GM18873 (cell line): ENCODE measurements at regions not wholly inside any gene's neighbourhood (a gene's known extent, or its start where the extent isn't known, plus 50 kb on each side); places are given as distances from the start of the nearest gene placed in this dataset.

Experiments
- ATAC-seq: cut with Tn5 transposase; IDR thresholded peaks from one replicate; pipeline ENCODE4 v1.9.1; 2021; ENCODE audit warnings: mild to moderate bottlenecking, moderate library complexity, moderate number of reproducible peaks; ENCODE audit not compliant: unreplicated experiment, low FRiP score

DNA sequence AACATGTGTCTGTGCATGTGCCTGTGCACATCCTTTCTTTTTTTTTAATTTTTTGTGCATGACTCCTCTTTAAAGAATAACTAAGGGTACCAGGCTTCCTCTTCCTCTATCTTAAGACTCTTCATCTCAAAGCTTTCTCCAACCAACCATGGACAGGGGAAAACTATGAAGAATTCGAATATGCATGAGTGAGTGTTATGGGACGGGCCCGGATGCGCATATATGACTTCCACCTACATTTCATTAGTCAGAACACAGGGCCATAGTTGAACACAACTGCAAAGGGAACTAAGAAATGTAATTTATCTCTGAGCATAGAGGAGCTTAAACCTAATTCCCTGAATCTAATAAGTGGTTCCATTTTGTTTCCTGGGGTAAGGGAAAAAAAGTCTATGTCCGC is 270.3 kb upstream of the SORCS1 start:
- no peak for ATAC-seq

DNA sequence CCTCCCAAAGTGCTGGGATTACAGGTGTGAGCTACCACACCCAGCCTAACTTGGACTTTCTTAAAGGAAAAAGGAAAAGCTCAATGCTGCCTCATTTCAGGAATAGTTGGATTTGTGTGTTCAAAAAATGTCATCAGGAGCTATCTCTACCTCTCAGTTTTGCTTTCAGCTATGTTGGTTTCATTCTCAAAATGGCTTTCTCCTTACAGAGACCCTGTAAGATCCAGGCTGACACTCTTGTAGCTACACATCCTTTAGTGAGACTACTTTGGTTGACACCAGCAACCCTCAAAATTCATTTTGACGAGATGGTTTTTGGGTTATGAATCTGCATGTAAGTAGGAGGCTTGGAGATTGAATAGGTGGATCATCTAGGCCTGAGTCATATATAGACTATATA is 269.7 kb upstream of the SORCS1 start:
- ATAC-seq = no peak

DNA sequence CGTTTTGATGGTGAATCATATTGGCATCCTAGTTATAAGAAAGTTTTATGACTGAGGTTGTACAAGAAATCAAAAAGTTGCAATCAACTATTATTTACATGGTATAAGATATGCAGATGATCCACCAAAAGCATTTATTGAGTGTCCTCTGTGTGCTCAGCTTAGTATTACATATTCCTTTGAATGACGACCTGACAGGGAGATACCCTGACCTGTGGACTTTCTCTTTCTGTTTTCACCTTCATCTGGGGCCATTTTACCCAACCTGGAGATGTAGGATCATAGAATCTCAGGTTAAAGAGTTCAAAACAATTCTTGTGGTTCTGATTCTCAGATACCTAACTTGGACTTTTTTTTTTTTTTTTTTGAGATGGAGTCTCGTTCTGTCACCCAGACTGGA is 269.1 kb upstream of the SORCS1 start:
- no peak for ATAC-seq

DNA sequence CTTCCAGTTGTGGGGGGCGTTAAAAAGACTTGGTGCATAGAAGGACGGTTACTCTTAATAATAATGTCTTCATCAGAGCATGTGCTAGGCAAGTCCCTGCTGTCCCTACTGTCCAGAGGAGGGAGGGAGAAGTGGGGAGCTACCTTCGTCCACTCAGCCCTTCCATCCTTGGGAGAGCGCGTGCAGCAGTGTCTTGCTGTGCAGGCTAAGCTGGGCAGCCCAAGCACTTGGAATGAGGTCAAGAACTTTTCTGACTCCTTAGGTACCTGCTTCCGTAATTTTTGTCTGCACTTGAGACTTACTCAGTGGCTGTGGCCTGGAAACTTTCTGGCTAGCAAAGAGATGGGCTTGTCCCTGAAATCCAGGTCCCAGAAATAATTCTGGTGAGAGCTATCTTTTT is 265.9 kb upstream of the SORCS1 start:
- ATAC-seq = no peak

DNA sequence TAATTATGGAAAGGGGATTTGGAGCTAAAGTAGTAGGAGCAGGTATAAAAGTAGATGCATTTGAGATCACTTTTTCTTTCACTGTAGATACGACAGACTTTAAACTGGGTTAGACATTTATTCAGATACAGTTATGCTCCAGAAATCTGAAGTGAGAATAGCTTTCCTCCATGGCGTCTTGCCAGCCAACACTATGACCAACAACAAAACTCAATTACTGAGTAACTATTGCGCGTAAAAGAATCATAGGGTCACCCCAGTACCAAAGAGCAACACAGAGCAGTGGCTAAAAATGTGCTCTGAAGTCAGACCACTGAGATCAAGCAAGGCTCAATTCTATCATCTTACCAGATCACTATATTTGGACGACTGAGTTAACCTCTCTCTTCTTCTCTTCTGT is 262.5 kb upstream of the SORCS1 start:
- no peak for ATAC-seq

DNA sequence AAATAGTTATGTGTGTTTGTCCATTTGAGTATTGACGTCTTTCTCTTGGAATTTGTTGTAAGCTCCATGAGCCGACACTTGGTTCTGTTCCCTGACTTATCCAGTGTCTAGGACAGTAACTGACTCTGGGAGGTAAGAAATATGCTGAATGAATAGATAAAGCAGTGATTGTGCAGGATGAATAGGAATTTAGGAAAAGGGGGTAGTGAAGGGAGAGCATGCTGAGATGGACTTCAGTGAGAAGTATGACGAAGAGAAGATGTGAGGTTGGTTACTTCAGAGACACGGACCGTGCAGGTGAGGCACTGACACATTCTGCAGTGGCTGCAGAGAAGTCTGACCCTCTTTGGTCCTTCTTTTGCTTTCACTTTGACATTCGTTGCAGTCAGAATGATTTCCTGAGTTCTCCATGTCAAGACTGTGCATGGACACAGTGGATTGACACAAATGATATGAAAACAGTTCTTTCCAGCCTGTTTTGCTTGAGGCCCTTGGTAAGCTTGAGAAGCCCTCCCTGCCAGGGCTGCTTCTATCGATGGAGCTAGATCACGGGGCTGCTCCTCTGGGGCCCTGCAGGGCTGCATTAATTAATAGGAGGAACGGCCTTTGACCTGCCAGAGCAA is 261.5 kb upstream of the SORCS1 start:
- no peak for ATAC-seq

DNA sequence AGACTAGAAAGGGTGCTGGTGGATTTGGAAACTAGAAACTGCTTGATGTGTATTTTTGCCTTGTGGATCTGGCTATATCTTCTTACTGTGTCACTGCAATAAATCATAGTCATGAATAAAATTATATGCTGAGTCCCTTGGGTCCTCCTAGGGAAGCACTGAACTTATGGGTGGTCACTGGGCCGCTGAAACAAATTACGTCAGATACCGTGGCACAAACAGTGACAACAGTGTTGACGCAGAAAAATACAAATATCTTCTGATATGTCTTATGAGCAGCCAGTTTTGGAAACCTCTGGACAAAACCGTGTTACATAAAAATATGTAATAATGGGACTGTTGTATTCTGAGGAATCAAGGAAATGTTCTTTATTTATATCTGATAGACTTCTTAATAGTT is 260.1 kb upstream of the SORCS1 start:
- no peak for ATAC-seq

DNA sequence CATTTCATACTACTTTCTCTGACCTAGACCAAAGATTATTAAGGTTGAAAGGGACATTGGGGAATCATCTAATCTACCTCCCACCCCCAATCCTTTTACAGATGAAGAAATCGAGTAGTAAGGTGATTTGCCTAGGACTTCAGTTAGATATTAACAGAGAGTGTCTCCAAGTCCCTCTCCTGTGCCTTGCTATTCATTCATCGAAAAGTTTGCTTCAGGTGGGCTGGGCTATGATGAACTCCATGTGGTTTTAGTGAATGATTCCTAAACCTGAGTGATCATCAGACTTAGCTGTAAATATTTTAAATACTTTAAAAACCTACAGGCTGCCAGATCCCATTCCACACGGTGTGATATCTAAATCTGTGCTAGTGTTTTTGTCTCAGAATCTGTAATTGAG is 259.4 kb upstream of the SORCS1 start:
- ATAC-seq = no peak

DNA sequence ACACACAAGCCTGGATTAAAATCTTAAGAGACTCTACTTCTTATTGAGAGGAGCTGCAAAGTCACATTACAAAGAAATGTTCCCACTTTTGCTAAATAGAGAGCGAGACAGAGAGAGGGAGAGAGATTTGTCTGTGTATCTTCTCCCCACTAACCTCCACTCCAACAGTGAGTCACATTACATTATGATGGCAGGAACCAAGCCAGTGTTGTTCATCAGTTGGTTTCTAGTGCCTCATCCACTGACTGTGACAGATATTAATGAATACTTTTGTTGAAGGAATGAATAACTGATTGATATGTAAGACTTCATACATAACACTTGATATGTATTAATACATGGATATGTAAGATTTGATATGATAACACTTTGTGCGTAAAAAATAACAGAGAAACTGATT is 258.2 kb upstream of the SORCS1 start:
- ATAC-seq = no peak

DNA sequence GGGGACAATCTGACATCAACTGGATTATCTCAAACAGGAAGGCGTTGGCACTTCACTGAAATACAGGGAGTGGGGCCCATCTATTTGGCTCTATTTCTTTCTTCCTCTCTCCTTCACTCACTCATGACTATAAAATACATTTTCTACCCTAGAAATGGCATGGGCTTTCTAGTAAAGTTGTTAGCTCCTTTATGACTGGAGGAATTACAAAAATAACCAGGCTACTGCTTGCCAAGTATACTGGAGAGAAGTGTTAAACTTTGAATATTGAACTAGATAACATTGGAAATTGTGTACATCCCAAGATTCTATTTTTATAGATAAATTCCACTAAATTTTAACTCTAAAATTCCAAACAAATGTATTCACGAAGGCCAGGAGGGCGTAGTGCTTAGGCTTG is 255.7 kb upstream of the SORCS1 start:
- no peak for ATAC-seq

DNA sequence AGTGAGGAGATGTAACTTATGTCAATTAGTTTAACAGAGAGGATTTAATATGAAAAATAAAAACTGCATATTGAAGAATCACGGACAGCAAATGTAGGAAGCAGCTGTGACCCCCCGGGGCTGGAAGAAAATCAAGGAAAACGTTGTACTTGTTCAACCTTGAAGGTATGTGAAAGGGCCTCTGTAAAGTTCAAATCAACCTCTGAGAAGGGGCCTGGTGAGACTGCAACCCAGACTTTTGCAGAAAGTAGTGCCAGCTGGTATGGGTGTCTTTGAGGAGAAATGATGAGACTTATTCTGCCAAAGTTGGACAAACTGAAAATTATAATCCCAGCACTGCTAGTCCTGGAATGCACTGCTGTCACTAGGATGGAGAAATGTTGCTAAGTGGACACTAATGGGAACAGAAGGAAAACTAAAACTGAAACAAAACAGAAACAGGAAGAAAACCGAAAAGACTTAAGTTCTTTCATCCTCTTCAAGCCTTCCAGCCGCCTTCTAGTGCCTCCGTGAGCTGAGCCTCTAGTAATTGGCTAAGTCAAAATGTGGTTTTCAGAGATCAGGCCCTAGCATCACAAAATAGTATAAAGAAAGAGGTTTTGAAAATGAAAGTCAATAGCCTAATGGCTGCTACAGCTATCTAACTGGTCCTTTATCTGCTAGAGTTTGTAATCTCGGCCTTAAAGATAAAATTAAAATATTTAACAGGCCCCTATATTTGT is 253.7 kb upstream of the SORCS1 start:
- ATAC-seq = no peak

DNA sequence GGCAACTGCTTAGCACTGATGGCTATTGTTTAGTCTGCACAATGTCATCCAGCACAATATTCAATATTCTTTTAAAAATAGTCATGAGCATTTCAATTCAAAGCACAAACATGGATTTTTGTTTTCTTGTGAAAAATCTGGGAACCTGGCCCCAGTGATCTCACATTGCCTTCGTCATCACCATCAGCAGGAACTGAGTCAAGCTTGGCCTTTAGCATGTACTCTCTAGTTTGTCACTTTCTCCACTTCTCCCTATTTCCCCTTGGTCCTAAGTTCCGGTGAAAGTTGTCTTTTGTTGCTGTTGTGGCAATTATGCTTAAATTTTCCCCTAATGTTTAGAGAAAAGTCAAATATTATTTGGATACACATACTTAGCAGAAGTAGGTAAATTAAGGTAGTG is 252.9 kb upstream of the SORCS1 start:
- ATAC-seq = no peak

DNA sequence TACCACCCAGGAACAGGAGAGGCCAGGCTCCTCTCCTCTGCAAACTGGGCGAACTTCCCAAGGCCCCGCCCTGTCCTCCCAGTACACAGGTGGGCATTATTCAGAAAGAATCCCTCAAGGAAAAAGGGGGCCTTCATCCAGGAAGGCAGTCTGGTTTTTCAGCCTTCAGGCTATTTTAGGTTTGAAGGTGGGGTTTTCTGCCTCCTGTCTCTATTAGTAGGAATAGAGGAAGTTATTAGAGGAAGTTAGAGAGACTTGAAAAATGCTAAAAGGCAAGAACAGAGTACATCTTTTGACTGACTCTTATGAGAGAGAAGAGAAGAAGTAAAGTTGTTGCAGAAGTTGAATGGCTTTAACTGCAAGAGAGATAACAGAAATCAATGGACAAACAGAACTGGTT is 250.9 kb upstream of the SORCS1 start:
- no peak for ATAC-seq

DNA sequence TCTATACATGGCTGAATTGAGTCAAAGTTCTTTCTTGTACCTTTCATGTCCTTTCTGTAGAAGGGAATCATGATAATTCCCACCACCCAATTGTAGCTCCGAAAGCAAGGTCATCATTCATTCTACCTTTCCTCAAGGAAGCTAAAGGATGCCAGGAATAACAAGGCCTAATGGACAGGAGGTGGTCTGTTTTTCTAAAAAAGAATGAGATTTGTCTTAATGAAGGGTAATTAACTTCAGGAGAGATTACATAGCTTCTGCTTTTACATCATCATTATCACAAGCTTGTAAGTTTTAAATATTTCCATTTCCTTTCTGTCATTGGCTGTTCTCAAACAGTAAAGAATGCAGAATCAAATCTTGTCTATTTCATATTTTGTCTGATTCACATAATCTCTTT is 249.5 kb upstream of the SORCS1 start:
- no peak for ATAC-seq

DNA sequence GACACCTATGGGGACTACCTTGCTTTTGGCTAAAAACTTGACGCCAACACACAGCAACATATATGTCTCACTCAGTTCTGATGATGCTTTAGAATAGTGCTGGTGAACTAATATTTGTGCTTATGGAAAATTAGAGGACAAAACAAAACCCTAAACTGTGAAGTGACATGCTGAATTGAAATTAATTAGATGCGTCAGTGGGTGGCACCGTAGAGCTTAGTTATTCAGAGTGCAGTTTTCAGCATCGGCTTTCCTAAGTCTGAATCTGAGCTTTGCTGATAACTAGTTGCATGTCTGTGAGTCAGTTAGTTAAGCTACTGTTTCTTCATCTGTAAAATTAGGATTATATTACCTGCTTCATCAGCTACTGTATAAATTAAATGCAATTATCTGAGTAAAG is 245.0 kb upstream of the SORCS1 start:
- ATAC-seq = no peak

DNA sequence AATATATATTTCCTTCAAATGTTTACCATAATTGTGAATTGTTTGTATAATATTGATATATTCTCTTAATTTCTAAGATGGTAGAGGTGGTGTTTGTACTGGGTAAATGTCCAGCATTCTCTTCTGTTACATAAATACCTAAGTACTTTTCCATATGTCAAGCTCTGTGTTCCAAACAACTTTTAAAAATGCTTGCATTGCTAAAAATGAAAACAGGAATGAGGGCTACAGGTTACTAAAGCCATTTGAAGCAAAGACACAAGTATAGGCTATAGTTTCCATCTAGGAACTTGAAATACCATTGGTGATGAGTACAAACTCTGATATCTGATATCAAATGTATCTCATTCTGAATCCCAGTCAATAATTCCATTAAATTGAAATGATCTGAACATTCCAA is 233.6 kb upstream of the SORCS1 start:
- no peak for ATAC-seq

DNA sequence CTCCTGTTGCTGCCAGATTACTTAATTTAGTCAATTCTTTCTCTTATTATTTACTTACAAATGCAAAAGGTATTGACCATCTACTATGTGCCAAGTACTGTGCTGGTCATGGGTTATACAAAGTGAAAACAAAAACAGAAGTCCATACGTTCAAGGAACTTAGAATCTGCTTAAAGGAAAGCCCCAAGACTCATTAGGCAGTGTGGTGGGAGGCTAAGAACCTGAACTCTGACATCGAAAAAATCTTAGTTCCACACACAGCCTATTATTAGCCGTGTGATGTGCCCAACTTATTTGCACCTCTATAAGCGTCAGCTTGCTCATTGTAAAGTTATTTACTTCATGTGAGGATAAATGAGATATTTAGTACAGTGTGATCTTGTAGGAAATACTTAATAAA is 227.4 kb upstream of the SORCS1 start:
- ATAC-seq = no peak

DNA sequence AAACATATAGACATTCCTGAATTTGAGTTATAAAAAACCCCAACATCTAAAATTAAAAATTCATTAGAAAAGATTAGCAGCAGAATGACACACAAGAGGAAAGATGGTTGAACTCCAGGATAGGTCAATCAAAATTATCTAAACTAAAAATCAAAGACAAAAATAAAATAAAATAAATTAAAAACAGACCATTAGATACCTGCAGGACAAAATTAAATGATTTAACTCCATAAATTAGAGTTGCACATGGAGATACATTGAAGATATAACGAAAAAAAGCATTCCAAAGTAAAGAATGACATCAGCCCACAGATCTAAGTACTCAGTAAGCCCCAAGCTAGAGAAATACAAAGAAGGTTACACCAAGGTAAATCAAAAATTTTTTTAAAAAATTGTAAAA is 226.1 kb upstream of the SORCS1 start:
- no peak for ATAC-seq

DNA sequence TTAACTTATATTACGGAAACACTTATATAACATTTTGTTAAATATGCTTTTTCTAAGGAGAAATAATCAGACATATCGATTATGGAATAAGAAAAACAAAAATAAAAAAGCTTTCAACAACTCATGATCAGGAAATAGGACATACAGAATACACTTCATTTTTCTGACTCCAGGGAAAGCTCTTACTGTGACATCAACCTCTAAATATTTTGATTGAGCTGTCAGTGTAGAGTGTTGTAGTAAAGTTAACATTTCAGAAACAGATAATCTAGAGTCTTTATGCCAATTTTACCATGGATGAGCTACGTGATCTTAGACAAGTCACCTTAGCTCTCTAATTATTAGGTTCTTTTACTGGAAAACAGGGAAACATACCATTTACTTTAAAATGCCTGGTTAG is 218.9 kb upstream of the SORCS1 start:
- ATAC-seq = no peak

DNA sequence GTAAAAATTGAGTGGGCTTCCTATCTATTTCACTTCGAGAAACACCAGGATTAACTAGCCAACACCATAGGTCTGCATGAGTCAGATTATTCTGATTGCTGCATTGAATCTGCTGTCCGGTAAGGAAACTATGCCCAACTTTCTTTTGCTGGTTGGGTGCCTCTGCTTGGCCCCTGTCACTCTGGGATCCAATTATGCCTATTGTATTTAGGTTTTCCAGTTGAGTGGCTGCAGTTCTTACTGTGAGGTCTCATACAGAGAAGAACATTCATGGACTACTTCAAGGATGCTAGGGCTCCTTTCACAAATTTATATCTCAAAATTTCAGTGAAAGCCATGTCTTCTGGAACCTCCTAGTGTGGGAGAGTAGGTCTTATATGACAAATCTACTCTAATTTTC is 215.1 kb upstream of the SORCS1 start:
- ATAC-seq = no peak

DNA sequence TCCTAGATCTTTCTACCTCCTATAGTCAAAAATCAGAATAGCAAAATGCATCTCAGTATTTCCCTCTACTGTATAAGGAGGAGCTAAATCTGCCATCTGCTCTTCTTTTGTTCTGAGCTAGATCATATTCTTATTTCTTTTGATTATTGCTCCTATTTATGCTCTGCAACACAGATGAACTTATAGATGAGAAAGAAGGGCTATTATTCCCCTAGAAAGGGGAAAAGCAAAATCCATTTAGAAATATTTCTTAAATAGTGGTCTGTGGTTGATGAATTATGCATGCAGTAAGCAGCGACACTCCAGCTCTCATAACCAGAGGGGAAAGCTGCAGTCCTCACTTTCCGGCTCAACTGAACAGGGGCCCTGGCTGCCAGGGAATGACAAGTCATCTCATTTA is 207.3 kb upstream of the SORCS1 start:
- no peak for ATAC-seq

DNA sequence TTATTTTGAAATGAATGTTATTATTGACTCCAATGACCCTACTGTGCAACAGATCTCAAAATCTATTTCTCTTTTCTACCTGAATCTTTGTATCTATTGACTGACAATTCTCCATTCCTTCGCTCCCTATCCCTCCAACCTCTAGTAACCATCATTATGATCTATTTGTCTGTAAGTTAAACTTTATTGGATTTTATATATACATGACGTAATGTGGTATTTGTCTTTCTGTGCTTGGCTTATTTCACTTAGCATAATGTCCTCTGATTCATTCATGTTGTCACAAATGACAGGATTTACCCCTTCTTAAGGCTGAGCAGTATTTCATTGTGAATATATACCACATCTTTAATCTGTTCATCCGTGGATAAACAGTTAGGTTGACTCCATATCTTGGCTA is 200.4 kb upstream of the SORCS1 start:
- ATAC-seq = no peak

DNA sequence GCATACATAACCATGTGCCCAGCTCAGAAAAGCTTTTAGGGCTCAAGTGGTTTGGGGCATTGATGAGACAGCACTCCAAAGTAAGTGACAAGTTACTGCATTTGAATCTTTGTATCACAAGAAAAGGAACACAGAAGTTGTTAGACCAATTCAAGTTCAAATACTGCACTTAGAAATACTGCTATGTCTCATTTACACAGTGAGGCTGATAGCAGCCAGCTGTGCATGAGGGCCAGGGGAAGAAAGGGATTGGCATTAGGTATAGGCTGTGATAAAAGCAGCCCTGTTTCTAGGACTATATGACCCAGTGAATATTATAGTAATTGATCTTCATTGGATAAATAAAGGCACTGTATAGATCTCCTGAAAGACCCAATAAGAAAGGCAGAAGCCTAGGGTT is 197.8 kb upstream of the SORCS1 start:
- ATAC-seq = no peak
